GM21528 (cell line): ENCODE measurements at regions not wholly inside any gene's neighbourhood (a gene's known extent, or its start where the extent isn't known, plus 50 kb on each side); places are given as distances from the start of the nearest gene placed in this dataset.

ENCODE experiments used
- ATAC-seq: cut with Tn5 transposase; IDR thresholded peaks from one replicate; pipeline ENCODE4 v1.9.1; 2021; ENCODE audit warnings: mild to moderate bottlenecking, moderate library complexity; ENCODE audit not compliant: unreplicated experiment, low FRiP score

DNA sequence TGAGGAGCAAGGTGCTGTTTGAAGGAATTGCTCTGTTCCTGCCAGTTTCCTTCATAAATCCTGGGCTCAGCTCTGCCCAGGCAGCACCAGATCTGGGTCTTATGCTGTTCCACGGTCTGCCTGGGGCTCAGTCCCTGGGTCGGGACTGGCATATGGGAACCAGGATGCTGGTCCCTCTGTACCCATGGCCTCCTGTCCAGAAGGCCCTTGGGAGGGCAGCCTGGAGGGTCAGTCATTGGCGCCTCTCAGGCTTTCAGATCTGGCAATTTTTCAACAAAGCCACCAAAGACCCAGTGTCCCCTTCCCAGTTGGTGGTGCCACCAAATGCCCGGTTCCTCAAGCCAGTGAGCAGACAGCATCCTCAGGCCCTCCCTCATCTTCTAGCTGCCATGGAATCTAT, 232.7 kb upstream of the SULF2 start:
- no peak for ATAC-seq

DNA sequence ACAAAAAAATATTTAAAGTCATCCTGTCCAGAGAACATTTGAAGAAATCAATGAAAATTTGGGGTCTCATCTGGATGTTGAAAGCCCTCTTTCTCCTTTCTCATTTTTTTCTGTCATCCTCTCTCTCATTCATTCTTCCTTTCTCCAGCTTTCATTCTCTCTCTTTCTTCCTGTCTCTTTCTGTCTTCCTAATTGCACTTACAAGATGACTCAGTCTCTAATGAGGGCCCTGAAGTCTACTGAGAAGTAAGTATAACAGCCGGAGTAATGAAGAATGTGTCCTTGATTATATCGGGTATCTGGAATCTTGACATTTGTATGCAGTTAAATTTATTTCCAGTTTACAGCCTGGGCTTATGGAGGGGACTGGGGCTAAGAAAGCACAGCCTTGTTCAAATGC, 232.2 kb upstream of the SULF2 start:
- no peak for ATAC-seq

DNA sequence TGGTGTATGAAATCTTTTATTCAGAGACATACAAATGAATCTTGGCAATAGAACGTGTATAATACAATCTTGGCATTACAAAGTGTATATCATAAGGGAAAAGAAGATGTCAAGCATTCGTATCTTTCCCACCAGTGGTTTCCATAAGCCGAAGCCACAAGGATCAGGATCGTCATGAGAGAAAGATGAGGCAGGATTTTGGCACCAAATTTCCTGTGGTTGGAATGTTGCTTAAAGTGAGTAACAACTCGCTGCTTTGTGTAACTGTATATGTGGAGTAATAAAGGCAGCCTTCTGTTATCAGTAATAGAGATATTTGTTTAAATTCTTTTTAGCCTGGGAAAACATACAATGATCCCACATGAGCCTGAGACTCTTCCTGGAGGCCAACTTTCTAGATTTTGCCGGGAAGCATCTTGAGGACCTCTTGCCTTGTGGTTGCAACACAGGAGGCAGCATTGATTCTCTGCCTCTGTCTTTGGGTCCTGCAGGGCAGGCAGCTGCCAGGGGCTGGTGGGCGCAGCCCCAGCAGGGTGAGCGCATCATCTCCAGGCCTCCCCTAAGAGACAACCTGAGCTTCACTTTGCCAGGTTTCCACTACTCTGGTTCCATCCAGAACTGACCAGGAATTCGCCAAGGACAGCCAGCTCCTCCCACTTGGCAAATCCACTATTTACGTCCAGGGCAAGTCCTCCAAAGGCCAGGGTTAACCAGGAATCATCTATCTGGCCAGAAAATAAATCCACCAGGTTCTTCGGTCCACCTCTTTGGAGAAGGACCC, 230.9 kb upstream of the SULF2 start:
- no peak for ATAC-seq

DNA sequence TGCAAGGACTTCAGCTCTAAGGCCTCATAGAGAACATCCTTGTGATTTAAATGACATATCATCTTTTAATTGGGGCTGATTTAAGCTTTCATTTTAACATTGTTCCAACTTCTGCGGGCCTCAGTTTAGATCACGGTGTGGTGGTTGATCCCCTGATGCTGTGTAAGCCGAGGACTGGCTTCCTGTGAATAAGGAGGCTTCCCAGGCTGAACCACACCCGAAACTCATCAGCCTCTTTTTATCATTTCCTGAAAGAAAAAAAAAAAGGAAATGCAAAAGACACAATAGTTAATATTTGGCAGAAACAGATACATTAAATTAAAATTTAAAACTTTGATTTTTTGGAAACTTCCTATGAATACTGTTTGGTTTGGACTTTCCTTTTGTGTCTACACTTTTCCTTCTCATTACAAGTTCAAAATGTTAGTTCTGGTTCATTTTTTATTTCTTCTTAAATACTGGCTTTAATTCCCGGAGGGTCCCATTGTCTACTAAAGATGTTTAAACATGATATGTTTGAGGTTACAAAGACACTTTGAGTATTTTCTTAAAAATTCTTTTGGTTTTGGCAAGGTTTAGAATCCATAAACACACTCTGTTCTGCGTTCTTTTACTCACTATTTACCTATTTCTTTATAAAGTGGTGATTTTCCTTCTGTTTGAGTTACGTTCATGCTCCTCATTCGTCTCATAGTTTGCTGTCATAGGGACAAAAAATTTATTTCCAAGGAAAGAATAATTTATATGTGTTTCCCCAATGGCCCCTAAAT, 230.0 kb upstream of the SULF2 start:
- ATAC-seq, result no peak

DNA sequence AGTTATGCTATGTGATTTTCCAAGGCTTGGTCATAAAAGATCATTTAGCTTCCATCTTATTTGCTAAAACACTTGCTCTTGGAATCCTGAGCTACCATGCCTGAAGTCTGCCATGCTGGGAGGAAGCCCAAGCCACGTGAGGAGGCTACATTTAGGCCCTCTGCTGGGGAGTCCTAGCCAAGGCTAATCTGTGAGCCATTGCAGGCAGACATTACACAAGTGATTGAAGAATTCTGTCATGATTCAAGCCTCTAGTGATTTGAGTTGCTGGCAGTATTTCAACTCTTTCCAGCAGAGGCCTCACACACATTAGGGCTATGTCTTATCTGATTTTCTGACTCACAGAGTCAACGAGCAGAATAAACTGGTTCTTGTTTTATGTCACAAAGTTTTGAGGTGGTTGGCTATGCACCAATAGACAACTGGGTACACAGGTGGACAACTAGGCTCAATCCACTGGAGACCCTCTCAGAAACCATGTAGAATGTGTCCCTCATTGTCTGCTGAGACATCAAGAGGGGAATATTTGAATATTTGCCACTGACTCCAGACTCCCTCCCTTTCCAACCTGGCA, 227.2 kb upstream of the SULF2 start:
- ATAC-seq, result no peak

DNA sequence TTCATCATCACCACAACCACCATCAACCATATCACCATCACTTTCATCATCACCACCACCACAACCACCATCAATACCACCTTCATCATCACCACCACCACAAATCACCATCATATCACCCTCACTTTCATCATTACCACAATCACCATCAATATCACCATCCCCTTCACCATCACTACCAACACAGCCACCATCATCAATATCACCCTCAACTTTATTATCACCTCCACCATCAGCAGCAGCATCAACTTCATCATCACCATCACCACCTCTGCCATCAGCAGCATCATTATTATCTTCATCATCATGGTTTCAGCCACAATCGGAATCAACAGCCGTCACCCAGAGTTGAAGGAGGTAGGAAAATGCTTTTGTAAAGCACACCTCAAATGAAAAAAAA, 225.7 kb upstream of the SULF2 start:
- ATAC-seq, result no peak

DNA sequence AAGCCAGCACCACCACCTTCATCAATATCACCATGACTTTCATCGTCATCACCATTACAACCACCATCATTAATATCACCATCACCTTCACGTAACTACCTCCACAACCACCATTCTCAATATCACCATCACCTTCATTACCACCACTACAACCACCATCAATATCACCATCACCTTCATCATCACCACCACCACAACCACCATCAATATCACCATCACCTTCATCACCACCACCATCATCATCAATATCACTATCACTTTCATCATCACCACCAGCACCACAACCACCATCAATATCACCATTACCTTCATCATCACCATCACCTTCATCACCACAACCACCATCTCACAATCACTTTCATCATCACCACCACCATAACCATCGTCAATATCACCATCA, 225.3 kb upstream of the SULF2 start:
- no peak for ATAC-seq

DNA sequence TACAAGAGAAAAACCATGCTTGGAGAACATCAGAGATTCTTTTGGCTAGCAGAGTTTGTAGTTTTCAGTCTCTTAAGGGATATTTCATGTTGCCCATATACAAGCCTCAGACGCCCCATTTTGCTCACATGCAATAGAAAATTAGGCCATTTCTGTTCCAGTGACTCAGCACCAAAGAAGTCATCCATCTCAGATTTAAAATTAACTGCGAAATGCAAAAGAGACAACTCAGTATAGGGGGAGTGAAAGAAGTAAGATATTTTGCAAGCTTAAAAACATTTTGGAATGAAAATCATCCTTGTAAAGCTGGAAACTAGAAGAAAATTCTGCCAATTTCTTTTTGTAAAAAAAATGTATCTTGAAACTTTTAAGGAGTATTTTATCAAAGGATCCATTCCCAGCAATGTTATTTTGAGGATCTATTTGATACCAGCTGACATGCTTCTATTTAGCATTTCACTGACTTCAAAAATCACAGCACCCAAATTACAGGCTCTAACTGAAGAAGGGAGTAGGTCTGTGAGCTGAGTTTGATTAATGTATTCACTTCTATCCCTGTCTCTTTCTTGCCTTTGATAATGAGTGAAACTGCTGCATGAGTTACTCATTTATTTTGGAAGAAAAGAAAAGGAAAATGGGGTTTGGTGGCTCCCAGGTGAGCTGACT, 223.7 kb upstream of the SULF2 start:
- no peak for ATAC-seq

DNA sequence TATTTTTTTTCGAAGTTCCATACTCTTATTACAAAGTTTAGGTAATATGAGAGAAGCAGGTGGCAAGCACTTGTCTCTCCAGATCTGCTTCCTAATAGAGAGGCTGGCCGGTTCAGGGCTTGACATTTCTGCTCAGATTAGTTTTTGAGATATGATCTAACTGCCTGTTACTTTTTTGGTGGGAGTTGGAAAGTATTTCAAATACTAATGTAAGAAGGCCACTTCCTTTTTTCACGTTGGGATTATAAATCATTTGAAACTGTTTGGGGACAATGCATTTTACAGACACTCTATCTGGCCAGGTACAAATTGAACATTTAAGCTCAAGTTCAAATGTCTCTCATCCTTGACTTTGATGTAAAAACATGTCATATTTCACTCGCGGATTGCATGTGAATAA, 222.1 kb upstream of the SULF2 start:
- ATAC-seq, result no peak

GRCh38 chr20:48006036-48006833, 221.0 kb upstream of the SULF2 start:
- no peak for ATAC-seq

DNA sequence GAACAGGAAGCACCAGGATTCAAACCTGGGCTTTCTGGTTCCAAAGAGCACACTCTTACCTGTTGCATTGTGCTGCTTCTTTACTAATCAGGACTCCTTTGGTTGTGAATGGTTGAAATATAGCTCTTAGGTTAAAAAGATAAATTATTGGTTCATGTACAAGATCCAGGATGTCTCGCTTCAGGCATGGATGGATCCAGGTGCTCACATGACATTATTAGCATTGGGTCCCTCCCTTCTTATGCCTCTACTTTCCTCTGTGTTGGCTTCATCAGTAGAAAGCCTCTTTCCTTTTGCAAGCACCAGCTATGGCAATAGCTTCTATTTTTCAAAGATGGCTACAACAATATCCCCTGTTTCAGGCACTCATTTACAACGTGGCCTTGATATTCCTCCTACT, 217.7 kb upstream of the SULF2 start:
- ATAC-seq, result no peak

- ATAC-seq, result peak; percentile 83
These were observed 217.3 kb upstream of the SULF2 start for GRCh38 chr20:48002517-48002970.

- no peak for ATAC-seq
These were observed 213.9 kb upstream of the SULF2 start for GRCh38 chr20:47999166-47999565.

DNA sequence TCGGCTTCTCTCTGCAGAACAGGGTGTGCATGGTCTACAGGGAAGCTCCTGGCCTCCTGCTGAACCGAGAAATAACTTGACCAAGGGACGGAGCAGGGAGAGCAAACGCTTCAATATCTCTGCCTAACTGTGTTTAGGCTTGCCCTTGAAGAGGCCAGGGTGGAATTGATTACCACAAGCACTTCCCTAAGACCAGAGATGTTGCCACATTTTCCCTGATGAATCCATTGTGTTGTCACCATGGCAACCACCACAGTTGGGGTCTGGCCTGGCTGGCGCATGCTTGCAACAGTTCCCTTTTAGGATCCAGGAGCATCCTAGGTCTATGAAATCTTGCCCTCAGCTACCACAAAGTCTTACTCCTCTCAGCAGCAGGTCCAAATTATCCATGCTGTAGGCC, 213.5 kb upstream of the SULF2 start:
- ATAC-seq, result no peak

GRCh38 chr20:47995661-47996060, 210.4 kb upstream of the SULF2 start:
- ATAC-seq, result no peak

GRCh38 chr20:47993817-47994216, 208.5 kb upstream of the SULF2 start:
- no peak for ATAC-seq

- ATAC-seq, result no peak
These were observed 207.9 kb upstream of the SULF2 start for GRCh38 chr20:47993035-47993755.

GRCh38 chr20:47991875-47992488, 206.7 kb upstream of the SULF2 start:
- no peak for ATAC-seq

DNA sequence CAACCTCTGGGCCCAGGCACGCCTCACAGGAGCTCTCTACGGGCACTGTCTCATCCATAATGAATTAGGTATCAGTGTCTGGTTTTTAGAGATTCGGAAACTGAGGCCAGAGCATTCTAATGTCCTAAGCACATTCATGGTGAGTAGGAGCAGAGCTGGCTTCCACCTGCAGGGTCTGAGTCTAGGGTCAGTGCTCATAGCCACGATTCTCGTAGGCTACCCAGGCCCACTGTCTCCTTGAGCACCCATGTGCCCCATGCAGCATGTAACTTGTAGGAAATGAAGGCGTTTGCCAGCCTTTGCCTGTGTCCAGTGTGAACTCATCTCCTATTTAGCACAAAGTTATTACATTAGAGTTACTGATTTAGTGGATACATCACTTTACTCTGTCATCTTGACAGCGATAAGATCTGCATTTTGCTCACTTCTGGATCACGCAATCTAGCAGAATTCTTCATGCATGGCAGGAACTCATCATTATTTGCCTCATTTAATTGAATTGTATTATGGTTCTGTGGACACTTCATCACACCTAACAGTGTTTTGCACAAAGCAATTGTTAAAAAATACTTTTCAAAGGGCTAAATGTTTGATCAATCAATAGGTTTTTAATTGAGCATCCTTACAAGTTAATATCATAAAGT, 205.3 kb upstream of the SULF2 start:
- ATAC-seq, result no peak
